GM21619 (cell line): ENCODE measurements at regions not wholly inside any gene's neighbourhood (a gene's known extent, or its start where the extent isn't known, plus 50 kb on each side); places are given as distances from the start of the nearest gene placed in this dataset.

Experiments used
- ATAC-seq: cut with Tn5 transposase; IDR thresholded peaks from one replicate; pipeline ENCODE4 v1.9.1; 2021; ENCODE audit not compliant: unreplicated experiment

DNA sequence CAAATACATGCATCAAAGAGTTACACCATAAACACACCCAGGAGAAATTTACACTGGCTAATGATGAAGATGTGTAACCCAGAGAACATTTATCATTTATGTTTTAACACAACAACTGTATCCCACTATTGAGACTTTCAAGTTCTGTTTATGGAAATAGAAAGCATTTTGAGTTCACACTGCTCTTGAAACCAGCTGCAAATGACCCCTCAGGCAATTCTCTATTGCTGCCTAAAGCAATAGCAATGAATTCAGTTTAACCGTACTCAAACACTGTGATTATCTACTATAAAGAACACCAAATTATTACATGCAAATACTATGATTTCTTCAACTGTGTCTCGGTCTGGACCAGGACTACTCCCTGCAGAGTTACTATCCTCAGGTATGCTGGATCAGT is 452.7 kb upstream of the NRXN1 start:
- no peak for ATAC-seq

GRCh38 chr2:51483720-51484119 is 451.8 kb upstream of the NRXN1 start:
- ATAC-seq: no peak

DNA sequence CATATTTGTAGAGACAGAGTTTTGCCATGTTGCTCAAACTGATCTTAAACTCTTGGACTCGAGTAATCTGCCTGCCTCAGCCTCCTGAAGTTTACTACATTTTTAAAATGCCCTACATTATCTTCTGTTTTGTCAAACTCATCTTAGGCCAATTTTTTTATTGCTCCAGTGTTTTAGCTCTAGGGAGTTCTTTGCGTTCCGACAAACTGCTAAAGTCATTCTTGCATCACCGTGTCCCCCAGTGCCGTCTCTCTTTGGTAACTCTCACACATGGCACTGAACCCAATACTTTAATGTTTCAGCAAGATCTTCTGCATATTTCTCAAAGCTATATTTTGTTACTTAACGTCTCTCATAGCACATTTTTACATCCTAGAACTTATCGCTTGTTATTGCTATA is 440.9 kb upstream of the NRXN1 start:
- no peak for ATAC-seq

DNA sequence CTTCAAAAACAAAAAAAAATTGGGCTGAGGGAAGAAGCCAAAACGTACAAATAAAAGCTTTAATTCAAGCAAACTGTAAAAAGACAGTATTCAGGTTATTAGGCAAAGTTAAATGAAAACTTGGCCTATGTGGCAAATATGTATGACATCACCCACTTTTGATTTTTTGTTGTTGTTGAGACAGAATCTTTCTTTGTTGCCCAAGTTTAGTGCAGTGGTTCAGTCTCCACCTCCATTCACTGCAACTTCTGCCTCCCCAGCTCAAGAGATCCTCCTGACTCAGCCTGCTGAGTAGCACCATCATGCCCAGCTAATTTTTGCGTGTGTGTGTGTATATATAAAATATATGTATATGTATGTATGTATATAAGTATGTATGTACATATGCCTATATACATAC is 440.4 kb upstream of the NRXN1 start:
- ATAC-seq: no peak

- ATAC-seq: no peak
Measured at GRCh38 chr2:51469102-51469501, 437.2 kb upstream of the NRXN1 start.

DNA sequence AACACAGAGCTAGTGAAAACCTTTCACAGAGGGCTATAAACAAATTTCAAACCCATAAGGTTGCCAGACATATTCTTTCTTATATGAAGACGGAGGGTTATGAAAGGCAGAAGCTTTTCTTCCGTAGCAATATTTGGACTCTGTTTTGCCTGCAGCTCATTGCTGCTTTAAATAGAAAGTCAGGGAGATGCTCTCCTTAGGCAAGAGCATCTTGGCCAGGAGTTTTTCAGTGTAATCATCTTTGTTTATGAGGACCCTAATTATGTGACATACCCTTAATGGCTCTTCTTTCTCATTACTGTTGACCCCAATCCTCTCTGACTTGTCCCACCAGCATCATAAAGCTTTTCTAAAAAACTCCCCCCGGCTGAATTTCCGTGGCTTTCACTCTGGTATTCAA is 433.4 kb upstream of the NRXN1 start:
- no peak for ATAC-seq

DNA sequence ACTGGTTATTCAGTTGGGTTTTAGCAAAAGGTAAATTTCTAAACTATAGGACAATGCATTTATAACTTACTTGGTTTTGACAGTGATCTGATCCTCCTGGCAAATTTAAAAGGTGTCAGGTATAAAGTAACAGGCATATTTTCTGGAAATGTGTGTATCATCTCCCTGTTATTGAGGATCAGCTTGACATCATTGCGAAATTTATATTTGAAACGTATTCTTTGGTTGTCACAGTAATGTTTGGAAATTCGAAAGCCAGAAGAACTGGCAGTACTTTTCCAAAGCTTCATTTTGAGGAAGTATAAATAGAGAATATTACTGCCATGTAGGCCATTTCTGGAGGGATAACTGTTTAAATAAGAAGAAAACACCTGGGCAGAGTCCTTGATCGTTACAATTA is 422.2 kb upstream of the NRXN1 start:
- ATAC-seq: no peak

- no peak for ATAC-seq
Measured at GRCh38 chr2:51448911-51449310, 417.0 kb upstream of the NRXN1 start.

- ATAC-seq: no peak
Measured at GRCh38 chr2:51441786-51442185, 409.9 kb upstream of the NRXN1 start.

- no peak for ATAC-seq
Measured at GRCh38 chr2:51424418-51424817, 392.5 kb upstream of the NRXN1 start.

GRCh38 chr2:51420511-51420910 is 388.6 kb upstream of the NRXN1 start:
- ATAC-seq: no peak

DNA sequence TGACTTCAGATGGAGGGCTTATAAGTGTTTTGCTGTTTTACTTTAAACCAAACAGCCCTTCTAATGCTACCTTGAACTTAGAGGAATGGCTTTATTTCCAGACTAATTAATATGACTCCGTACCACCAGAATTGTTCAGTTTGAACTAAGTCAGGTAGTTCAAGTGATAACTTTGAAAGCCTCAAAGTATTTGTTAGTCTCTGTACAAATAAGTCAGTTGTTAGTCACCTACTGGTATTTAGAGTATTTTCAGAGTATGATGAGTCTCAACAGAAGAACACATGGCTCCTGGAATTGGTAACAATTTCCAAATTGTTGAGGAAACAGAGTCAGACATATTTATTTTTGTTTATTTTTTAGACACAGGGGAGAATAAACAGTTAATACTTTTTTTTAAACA is 381.8 kb upstream of the NRXN1 start:
- ATAC-seq: no peak

DNA sequence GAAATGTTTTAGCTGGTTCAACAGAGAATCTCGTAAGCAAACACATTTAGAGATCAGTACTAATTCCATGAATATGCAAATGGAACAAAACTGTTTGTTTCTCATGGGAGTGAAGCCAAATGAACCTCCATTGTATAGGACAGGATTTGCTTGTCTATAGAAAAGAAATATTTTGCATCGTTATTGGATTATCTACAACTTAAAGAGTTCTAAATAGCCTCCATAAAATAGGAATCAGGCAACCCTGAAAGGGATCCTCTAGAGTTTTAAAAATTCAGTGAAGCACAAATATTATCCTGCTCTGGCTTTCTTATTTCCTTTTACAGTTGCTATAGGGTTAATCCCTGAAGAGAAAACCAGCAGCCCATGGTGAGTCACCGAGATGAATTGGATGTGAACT is 378.4 kb upstream of the NRXN1 start:
- no peak for ATAC-seq

DNA sequence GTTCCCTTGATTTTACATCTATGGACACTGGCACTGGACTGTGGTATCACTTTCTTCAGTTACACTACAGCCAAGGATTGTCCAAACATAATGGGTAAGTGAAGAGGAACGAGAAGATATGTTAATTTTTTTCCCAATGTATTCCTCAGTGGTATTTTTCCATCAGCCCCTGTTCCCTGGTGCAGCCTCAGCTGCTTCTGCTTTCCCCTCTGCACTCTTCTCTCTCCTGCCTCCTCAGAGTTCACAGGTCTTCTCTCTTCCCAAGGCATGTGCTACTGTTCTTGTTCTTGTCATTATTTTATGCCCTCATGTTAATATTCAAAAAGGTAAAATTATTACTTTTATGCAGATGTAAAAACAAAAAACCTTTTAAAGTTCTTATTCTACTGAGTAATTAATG is 378.0 kb upstream of the NRXN1 start:
- ATAC-seq: no peak

DNA sequence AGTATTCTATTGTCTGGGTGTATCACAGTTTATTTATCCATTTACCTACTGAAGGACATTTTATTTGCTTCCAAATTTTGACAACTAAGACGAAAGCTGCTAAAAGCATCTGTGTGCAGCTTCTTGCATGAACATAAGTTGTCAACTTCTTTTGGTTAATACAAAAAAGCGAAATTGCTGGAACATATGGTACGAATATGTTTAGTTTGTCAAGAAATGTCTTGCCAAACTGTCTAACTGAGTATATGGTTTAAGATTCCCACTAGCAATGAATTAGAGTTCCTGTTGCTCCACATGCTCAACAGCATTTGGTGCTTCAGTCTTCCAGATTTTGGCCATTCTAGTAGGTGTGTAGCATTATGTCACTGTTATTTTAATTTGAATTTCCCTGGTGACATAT is 372.3 kb upstream of the NRXN1 start:
- no peak for ATAC-seq

GRCh38 chr2:51401546-51401945 is 369.6 kb upstream of the NRXN1 start:
- ATAC-seq: no peak

DNA sequence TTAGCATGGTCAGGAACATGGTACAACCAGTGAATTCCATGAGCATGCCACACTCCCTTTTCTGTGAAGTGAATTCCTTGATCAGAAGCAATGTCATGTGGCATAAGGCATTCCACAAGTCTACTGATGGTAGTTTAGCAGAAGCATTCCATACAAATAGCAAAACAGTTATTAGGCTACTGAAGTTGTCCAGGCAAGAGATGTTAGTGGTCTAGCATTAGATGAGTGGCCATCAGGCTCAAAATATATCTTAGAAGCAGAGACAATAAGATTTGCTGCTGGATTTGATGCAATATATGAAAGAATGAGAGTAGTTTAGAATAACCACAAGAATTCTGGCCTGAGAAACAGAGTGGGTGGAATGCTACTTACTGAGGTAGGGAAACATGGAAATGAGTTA is 355.3 kb upstream of the NRXN1 start:
- no peak for ATAC-seq

- ATAC-seq: no peak
Measured at GRCh38 chr2:51379997-51380396, 348.1 kb upstream of the NRXN1 start.

DNA sequence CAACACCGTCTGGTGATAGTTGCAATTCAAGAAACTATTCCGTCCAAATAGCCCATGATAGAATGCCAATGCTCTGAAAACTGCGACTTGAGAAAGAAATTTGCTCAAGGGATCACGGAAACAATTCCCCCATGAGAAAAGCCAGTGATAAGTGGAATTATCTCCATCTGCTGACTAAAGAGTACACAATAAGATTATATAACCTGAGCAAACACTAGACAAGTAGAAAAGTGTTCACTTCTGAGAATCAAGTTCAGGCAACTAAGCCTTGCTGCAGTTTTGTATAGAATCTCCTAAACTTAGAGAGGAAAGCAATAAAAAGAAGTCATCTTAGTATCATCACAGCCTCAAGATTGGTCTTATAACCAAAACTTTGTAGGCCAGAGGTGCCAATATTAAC is 336.3 kb upstream of the NRXN1 start:
- ATAC-seq: no peak

GRCh38 chr2:51350100-51350499 is 318.2 kb upstream of the NRXN1 start:
- no peak for ATAC-seq

DNA sequence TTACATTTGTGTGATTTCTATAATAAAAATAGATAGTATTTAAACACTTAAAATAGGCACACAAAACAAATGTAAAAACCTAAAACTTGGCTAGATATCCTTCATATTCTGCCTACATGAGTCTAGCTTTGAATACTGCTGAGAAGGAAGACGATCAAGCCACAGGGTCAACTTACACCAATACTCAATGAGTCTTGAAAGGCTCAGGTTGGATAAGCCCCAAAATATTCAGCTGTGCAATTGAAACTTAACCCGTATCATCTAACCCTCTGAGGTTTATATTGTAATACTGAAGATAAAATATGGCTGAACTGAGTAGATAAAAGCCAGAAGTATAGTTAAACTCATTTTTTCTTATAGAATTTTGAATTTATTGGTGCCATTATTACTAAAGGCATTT is 313.0 kb upstream of the NRXN1 start:
- ATAC-seq: no peak

DNA sequence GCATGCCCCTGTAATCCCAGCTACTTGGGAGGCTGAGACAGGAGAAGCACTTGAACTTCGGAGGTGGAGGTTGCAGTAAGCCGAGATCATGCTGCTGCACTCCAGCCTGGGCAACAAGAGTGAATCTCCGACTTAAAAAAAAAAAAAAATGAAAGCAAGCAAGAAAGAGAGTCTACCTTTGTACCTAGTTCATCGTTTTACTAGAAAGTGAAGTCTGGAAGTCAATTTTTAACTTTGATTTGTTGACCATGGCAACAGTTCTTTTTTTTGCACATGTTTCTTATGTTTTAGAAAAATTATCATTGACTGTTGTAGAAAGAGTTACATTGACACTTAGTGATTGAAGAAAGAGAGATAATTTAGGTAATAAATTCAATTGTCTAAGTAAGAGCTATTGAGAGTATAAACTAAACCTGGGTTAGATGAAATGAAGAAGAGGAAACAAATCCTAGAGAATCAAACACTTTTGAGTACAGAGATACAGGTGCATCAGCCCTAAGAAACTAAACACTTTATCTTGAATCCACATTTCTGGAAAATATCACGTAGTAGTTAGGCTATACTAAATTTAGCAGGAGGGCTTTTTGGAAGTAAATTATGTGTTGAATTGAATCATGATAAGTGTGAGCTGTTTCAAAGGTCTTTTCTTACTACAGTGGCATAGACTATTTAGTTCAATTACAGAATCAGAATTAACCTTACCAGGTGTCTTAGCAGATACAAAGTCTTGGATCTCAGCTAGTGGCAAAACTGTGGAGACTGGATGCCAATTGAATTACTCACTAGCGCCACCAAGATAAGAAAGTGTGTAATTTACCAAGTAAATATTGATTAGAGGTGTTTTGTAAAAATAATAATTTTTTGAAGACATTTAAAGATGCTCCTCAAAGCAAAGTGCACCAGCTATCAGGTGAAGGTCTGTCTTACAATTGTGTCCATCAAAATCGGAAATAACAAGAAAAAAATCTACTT is 303.4 kb upstream of the NRXN1 start:
- ATAC-seq: no peak

GRCh38 chr2:51329512-51329911 is 297.6 kb upstream of the NRXN1 start:
- ATAC-seq: no peak
